GM13977 (cell line): ENCODE measurements at regions not wholly inside any gene's neighbourhood (a gene's known extent, or its start where the extent isn't known, plus 50 kb on each side); places are given as distances from the start of the nearest gene placed in this dataset.

ENCODE experiments used
- DNase-seq: peaks from one replicate; pipeline ENCODE4 v3.0.0; 2012; ENCODE audit warnings: low spot score
- in situ Hi-C: fragments of 300-500 bp; cut with MboI; formaldehyde crosslinking; loops from one replicate; pipeline ENCODE4 v1.12.0; 2022; ENCODE audit warnings: low sequenced_read_pairs, low pct_unique_long_range_greater_than_20kb, mixed read lengths, inconsistent platforms; ENCODE audit not compliant: unreplicated experiment
- TF ChIP-seq, protein P1 (sequence below): IDR thresholded peaks from 2 replicates; pipeline ENCODE4 v1.5.1; 2012; ENCODE audit warnings: mild to moderate bottlenecking, control low read depth; ENCODE audit not compliant: insufficient read depth; ENCODE audit errors: extremely low read depth, missing control alignments

GRCh38 chr9:79799691-79800335 lies 228.0 kb downstream of the TLE4 start:
- in situ Hi-C loops: no loop called here
- TF ChIP-seq, protein P1, sequence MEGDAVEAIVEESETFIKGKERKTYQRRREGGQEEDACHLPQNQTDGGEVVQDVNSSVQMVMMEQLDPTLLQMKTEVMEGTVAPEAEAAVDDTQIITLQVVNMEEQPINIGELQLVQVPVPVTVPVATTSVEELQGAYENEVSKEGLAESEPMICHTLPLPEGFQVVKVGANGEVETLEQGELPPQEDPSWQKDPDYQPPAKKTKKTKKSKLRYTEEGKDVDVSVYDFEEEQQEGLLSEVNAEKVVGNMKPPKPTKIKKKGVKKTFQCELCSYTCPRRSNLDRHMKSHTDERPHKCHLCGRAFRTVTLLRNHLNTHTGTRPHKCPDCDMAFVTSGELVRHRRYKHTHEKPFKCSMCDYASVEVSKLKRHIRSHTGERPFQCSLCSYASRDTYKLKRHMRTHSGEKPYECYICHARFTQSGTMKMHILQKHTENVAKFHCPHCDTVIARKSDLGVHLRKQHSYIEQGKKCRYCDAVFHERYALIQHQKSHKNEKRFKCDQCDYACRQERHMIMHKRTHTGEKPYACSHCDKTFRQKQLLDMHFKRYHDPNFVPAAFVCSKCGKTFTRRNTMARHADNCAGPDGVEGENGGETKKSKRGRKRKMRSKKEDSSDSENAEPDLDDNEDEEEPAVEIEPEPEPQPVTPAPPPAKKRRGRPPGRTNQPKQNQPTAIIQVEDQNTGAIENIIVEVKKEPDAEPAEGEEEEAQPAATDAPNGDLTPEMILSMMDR: no peak
- DNase-seq: no peak

GRCh38 chr9:79798450-79798849 lies 226.7 kb downstream of the TLE4 start:
- no peak for DNase-seq
- in situ Hi-C loops: no loop called here
- TF ChIP-seq, protein P1: no peak

GRCh38 chr9:79796411-79796810 lies 224.6 kb downstream of the TLE4 start:
- no peak for DNase-seq
- TF ChIP-seq, protein P1: no peak
- in situ Hi-C loops: no loop called here

DNA sequence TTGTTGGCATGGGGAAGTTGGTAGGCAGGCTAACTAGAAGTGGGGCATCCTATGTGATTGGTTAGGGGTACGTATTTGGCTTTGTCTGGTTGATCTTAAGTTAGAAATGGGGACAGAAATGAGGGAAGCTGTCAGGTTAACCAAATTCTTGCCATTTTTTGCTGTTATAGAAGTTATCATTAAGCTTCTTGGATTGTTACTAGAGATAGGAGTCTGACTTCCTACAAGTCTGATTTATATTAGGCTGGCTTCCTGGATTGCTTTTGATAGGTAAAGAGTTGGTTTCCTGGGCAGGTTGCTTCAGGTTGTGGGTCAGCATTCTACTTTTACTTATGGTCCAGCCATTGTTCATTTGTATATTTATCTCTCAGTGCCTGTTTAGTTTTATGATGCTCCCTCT lies 216.9 kb downstream of the TLE4 start:
- DNase-seq: no peak
- in situ Hi-C loops: no loop called here
- TF ChIP-seq, protein P1: no peak

- TF ChIP-seq, protein P1: no peak
- in situ Hi-C loops: no loop called here
These were observed 209.5 kb downstream of the TLE4 start for GRCh38 chr9:79781263-79781662.

DNA sequence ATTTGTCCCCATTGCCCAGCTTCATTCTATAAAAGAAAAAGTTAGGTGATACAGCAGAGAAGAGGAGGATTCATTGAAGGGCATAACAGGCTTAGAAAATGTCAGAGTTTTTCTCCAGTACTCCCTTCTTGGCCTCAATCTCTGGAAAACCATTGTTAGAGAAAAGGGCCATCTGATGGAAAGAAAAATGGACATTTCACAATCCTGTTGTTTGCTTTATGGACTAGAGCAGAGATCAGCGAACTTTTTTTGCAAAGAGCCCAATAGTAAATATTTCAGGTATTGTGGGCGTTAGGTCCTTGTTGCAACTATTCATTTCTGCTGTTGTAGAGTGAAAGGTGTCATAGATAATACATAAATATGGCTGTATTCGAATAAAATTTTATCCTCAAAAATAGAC lies 208.8 kb downstream of the TLE4 start:
- in situ Hi-C loops: no loop called here
- no peak for DNase-seq
- TF ChIP-seq, protein P1: no peak

More at GRCh38 chr9:79781263-79781662, 209.5 kb downstream of the TLE4 start:
- no peak for DNase-seq
